Muscle layer of colon (tissue), 2 donors: ENCODE measurements at regions not wholly inside any gene's neighbourhood (a gene's known extent, or its start where the extent isn't known, plus 50 kb on each side); places are given as distances from the start of the nearest gene placed in this dataset.
"Not testable (repeated sequence)": the region's sequence is repeated elsewhere in the genome, so short reads cannot be mapped to it uniquely, and the experiment has no call there.

Experiments
- H3K27ac ChIP-seq: one replicate; pipeline ENCODE4 v1.7.0; 2013; ENCODE audit warnings: low read depth, mild to moderate bottlenecking, low read length, moderate library complexity
- H3K27me3 ChIP-seq, 2 donors: one replicate each; pipeline ENCODE4 v1.7.0; 2013; ENCODE audit warnings: low read length in 2 of 2, mild to moderate bottlenecking in 2 of 2; ENCODE audit not compliant: insufficient read depth in 2 of 2, control insufficient read depth in 1 of 2
- H3K36me3 ChIP-seq: one replicate; pipeline ENCODE4 v1.7.0; 2013; ENCODE audit warnings: mild to moderate bottlenecking, low read length; ENCODE audit not compliant: insufficient read depth
- H3K4me1 ChIP-seq: one replicate; pipeline ENCODE4 v1.7.0; 2013; ENCODE audit warnings: mild to moderate bottlenecking, low read length; ENCODE audit not compliant: insufficient read depth
- H3K4me3 ChIP-seq, 2 donors: one replicate each; pipeline ENCODE4 v1.7.0; 2013; ENCODE audit warnings: low read length in 2 of 2, low read depth in 1 of 2, mild to moderate bottlenecking in 1 of 2, moderate library complexity in 1 of 2
- H3K9ac ChIP-seq: one replicate; pipeline ENCODE4 v1.7.0; 2013; ENCODE audit warnings: low read length
- H3K9me3 ChIP-seq: one replicate; pipeline ENCODE4 v1.7.0; 2013; ENCODE audit warnings: mild to moderate bottlenecking, low read length
- donor health status: abdominal sarcoma.
- donor health status: Adenocarcinoma of cecum.

GRCh38 chr9:82458296-82458695 lies 469.7 kb downstream of the SPATA31D1 start:
- H3K9ac ChIP-seq: no peak overlapping the region
- no peaks in the 10 kb centered on the region for H3K9me3 ChIP-seq
- H3K4me1 ChIP-seq: no peaks in the 10 kb centered on the region
- H3K4me3 ChIP-seq: no peak overlapping the region
- no peak overlapping the region for H3K27ac ChIP-seq
- H3K36me3 ChIP-seq: no peaks in the 10 kb centered on the region
- no peaks in the 10 kb centered on the region for H3K27me3 ChIP-seq

- no peaks in the 10 kb centered on the region for H3K36me3 ChIP-seq
- H3K27ac ChIP-seq: no peak overlapping the region
- no peaks in the 10 kb centered on the region for H3K9me3 ChIP-seq
- no peaks in the 10 kb centered on the region for H3K4me1 ChIP-seq
- H3K27me3 ChIP-seq: no peaks in the 10 kb centered on the region
- no peak overlapping the region for H3K4me3 ChIP-seq
- H3K9ac ChIP-seq: no peak overlapping the region
Observed at GRCh38 chr9:82466616-82467260, 478.2 kb downstream of the SPATA31D1 start.

- H3K4me1 ChIP-seq: no peaks in the 10 kb centered on the region
- no peak overlapping the region for H3K9ac ChIP-seq
- H3K27ac ChIP-seq: no peak overlapping the region
- no peak overlapping the region for H3K4me3 ChIP-seq
- H3K27me3 ChIP-seq: no peaks in the 10 kb centered on the region
- no peaks in the 10 kb centered on the region for H3K36me3 ChIP-seq
- H3K9me3 ChIP-seq: no peaks in the 10 kb centered on the region
Observed at GRCh38 chr9:82467436-82467835, 478.9 kb downstream of the SPATA31D1 start.

- Histone ChIP-seq H3K9me3 (no peaks in the 10 kb centered on the region), H3K36me3 (no peaks in the 10 kb centered on the region), H3K4me1 (no peaks in the 10 kb centered on the region), H3K27me3 (no peaks in the 10 kb centered on the region), H3K9ac (no peak overlapping the region), H3K27ac (no peak overlapping the region), H3K4me3 (no peak overlapping the region)
Observed at GRCh38 chr9:82474235-82474634, 485.7 kb downstream of the SPATA31D1 start.

GRCh38 chr9:82475584-82476301 lies 487.2 kb downstream of the SPATA31D1 start:
- H3K9me3 ChIP-seq: no peaks in the 10 kb centered on the region
- H3K27me3 ChIP-seq: no peaks in the 10 kb centered on the region
- no peak overlapping the region for H3K4me3 ChIP-seq
- no peak overlapping the region for H3K27ac ChIP-seq
- H3K4me1 ChIP-seq: no peaks in the 10 kb centered on the region
- H3K9ac ChIP-seq: no peak overlapping the region
- no peaks in the 10 kb centered on the region for H3K36me3 ChIP-seq

- no peak overlapping the region for H3K9ac ChIP-seq
- H3K9me3 ChIP-seq: no peaks in the 10 kb centered on the region
- H3K4me3 ChIP-seq: no peak overlapping the region
- no peak overlapping the region for H3K27ac ChIP-seq
- H3K4me1 ChIP-seq: no peaks in the 10 kb centered on the region
- H3K36me3 ChIP-seq: no peaks in the 10 kb centered on the region
- H3K27me3 ChIP-seq: no peaks in the 10 kb centered on the region
Observed at GRCh38 chr9:82480921-82481320, 492.3 kb downstream of the SPATA31D1 start.

GRCh38 chr9:82487935-82488312 lies 499.4 kb downstream of the SPATA31D1 start:
- Histone ChIP-seq H3K9me3 (no peaks in the 10 kb centered on the region), H3K4me1 (peaks cover 20% of the 10 kb centered on the region), H3K4me3 (no peak overlapping the region), H3K9ac (no peak overlapping the region), H3K27ac (no peak overlapping the region), H3K27me3 (no peaks in the 10 kb centered on the region), H3K36me3 (no peaks in the 10 kb centered on the region)

- no peak overlapping the region for H3K27ac ChIP-seq
Observed at GRCh38 chr9:82488313-82489200, 500.0 kb downstream of the SPATA31D1 start.

GRCh38 chr9:82489201-82489821 lies 500.7 kb downstream of the SPATA31D1 start:
- Histone ChIP-seq H3K27me3 (no peaks in the 10 kb centered on the region), H3K36me3 (no peaks in the 10 kb centered on the region), H3K9ac (no peak overlapping the region), H3K27ac (no peak overlapping the region), H3K4me1 (peaks cover 20% of the 10 kb centered on the region), H3K4me3 (no peak overlapping the region), H3K9me3 (no peaks in the 10 kb centered on the region)

More at GRCh38 chr9:82488313-82489200, 500.0 kb downstream of the SPATA31D1 start:
- H3K9me3 ChIP-seq: no peaks in the 10 kb centered on the region
- no peaks in the 10 kb centered on the region for H3K27me3 ChIP-seq
- H3K4me1 ChIP-seq: peaks cover 20% of the 10 kb centered on the region
- H3K4me3 ChIP-seq: no peak overlapping the region
- no peak overlapping the region for H3K9ac ChIP-seq
- H3K36me3 ChIP-seq: no peaks in the 10 kb centered on the region

GRCh38 chr9:82490019-82490499 lies 501.5 kb downstream of the SPATA31D1 start:
- H3K9me3 ChIP-seq: no peaks in the 10 kb centered on the region
- H3K4me1 ChIP-seq: peaks cover 20% of the 10 kb centered on the region
- no peak overlapping the region for H3K9ac ChIP-seq
- H3K27ac ChIP-seq: no peak overlapping the region
- H3K36me3 ChIP-seq: no peaks in the 10 kb centered on the region
- no peak overlapping the region for H3K4me3 ChIP-seq
- H3K27me3 ChIP-seq: no peaks in the 10 kb centered on the region

- H3K4me1 ChIP-seq: peaks cover 20% of the 10 kb centered on the region
- not testable (repeated sequence) for H3K9ac ChIP-seq, H3K27ac ChIP-seq, H3K9me3 ChIP-seq, H3K27me3 ChIP-seq, H3K4me3 ChIP-seq, H3K36me3 ChIP-seq
Observed at GRCh38 chr9:82490821-82491220, 502.2 kb downstream of the SPATA31D1 start.
